Esophagus squamous epithelium (tissue), 5 donors: ENCODE measurements at regions not wholly inside any gene's neighbourhood (a gene's known extent, or its start where the extent isn't known, plus 50 kb on each side); places are given as distances from the start of the nearest gene placed in this dataset.
A peak's percentile ranks its signal among the peaks of the same experiment; 100 is the strongest.

Source experiments
- DNase-seq: peaks from one replicate; lab custom pipeline; 2025; lab: John Stamatoyannopoulos, UW
- H3K27ac ChIP-seq, 4 donors: fragments of 200-600 bp; sonication (generic); one replicate each; pipeline ENCODE4 v1.5.1; 2016 to 2019; ENCODE audit warnings: mild to moderate bottlenecking in 1 of 4
- H3K27me3 ChIP-seq, 4 donors: fragments of 200-600 bp; sonication (generic); 1 replicate in 3 of 4; 2 replicates in 1 of 4; pipeline versions ENCODE4 v1.5.1 to v1.6.0; 2017 to 2021; ENCODE audit warnings: antibody characterized with exemption in 1 of 4
- H3K36me3 ChIP-seq, 3 donors: fragments of 200-600 bp; sonication (generic); one replicate each; pipeline ENCODE4 v1.5.1; 2016 to 2019
- H3K4me1 ChIP-seq, 3 donors: fragments of 200-600 bp; sonication (generic); one replicate each; pipeline ENCODE4 v1.5.1; 2017 to 2019
- H3K4me3 ChIP-seq, 4 donors: fragments of 200-600 bp; sonication (generic); 1 replicate in 3 of 4; 2 replicates in 1 of 4; pipeline ENCODE4 v1.5.1; 2016 to 2019; ENCODE audit warnings: mild to moderate bottlenecking in 2 of 4, moderate library complexity in 1 of 4
- H3K9me3 ChIP-seq, 3 donors: fragments of 200-600 bp; sonication (generic); one replicate each; pipeline ENCODE4 v1.5.1; 2016 to 2019
- CTCF ChIP-seq, 6 experiments: fragments of 450-650 bp in 4 of 6; fragments of 200-600 bp in 2 of 6; sonication (generic) in 2 of 6; IDR thresholded peaks; one replicate each; pipeline ENCODE4 v1.5.1; 2016 to 2019; ENCODE audit warnings: antibody characterized with exemption in 6 of 6, mild to moderate bottlenecking in 4 of 6, moderate library complexity in 4 of 6
- POLR2A ChIP-seq, 4 donors: fragments of 450-650 bp; IDR thresholded peaks; one replicate each; pipeline ENCODE4 v1.6.1; 2017; ENCODE audit warnings: antibody characterized with exemption in 4 of 4, mild to moderate bottlenecking in 4 of 4, moderate library complexity in 3 of 4
- WGBS, 2 donors: methylation state at CpG; one replicate each; pipeline ENCODE4 v1.1.5; 2018; 5-methylcytosine and 5-hydroxymethylcytosine counted together
- intact Hi-C: fragments of 100-400 bp; cut with DNase I; formaldehyde crosslinking; loops from one replicate; pipeline ENCODE4 v1.15.0; 2022
- donor health status: DM: yes; HTN: yes; CAD: no.

GRCh38 chr21:35328856-35329455, 279.9 kb upstream of the RUNX1 start:
- Histone ChIP-seq H3K9me3 (no peaks in the 10 kb centered on the region), H3K27me3 (peaks cover 0 to 10% (median 0%) of the 10 kb centered on the region in 4 donors), H3K4me3 (no peak overlapping the region), H3K36me3 (no peaks in the 10 kb centered on the region), H3K27ac (no peak overlapping the region), H3K4me1 (peaks cover 0 to 12% (median 0%) of the 10 kb centered on the region in 3 donors)
- TF ChIP-seq POLR2A (IDR thresholded peaks at IDR 0.05) = no peak
- WGBS, 2 donors = 68 to 72% methylated on average over 5 to 6 of the region's 6 CpGs
- intact Hi-C loops = no loop called here
- no peak for DNase-seq

GRCh38 chr21:35326677-35327076, 277.6 kb upstream of the RUNX1 start:
- no peaks in the 10 kb centered on the region for H3K36me3 ChIP-seq
- no peak for DNase-seq
- H3K27me3 ChIP-seq = peaks cover 0 to 4% (median 0%) of the 10 kb centered on the region in 4 donors
- TF ChIP-seq CTCF (IDR thresholded peaks at IDR 0.05) (no peak), POLR2A (IDR thresholded peaks at IDR 0.05) (no peak)
- intact Hi-C loops = no loop called here
- H3K27ac ChIP-seq = no peak overlapping the region
- no peaks in the 10 kb centered on the region for H3K9me3 ChIP-seq
- 56 to 80% methylated on average over 2 of the region's 2 CpGs for WGBS, 2 donors
- no peak overlapping the region for H3K4me3 ChIP-seq
- peaks cover 0 to 20% (median 0%) of the 10 kb centered on the region in 3 donors for H3K4me1 ChIP-seq

GRCh38 chr21:35325953-35326352, 276.9 kb upstream of the RUNX1 start:
- 62 to 68% methylated on average over 2 of the region's 2 CpGs for WGBS, 2 donors
- Histone ChIP-seq H3K27me3 (peaks cover 0 to 4% (median 0%) of the 10 kb centered on the region in 4 donors), H3K4me1 (peaks cover 0 to 20% (median 0%) of the 10 kb centered on the region in 3 donors), H3K4me3 (no peak overlapping the region), H3K27ac (peak overlapping the region in 1 of 4 donors; percentile 73), H3K36me3 (no peaks in the 10 kb centered on the region), H3K9me3 (no peaks in the 10 kb centered on the region)
- TF ChIP-seq POLR2A (IDR thresholded peaks at IDR 0.05) = no peak
- TF ChIP-seq CTCF (IDR thresholded peaks at IDR 0.05) = no peak
- intact Hi-C loops = no loop called here
- no peak for DNase-seq

GRCh38 chr21:35324372-35325220, 275.5 kb upstream of the RUNX1 start:
- DNase-seq = no peak
- H3K9me3 ChIP-seq = no peaks in the 10 kb centered on the region
- H3K36me3 ChIP-seq = no peaks in the 10 kb centered on the region
- WGBS, 2 donors = 78 to 83% methylated on average over 14 of the region's 14 CpGs
- peaks cover 0 to 9% (median 0%) of the 10 kb centered on the region in 4 donors for H3K27me3 ChIP-seq
- TF ChIP-seq POLR2A (IDR thresholded peaks at IDR 0.05) = no peak
- no peak for TF ChIP-seq CTCF (IDR thresholded peaks at IDR 0.05)
- peaks cover 0 to 20% (median 0%) of the 10 kb centered on the region in 3 donors for H3K4me1 ChIP-seq
- intact Hi-C loops = no loop called here
- H3K27ac ChIP-seq = peak overlapping the region in 3 of 4 donors; percentile 7 to 79 (median 73)
- no peak overlapping the region for H3K4me3 ChIP-seq

- Histone ChIP-seq H3K4me3 (no peak overlapping the region), H3K27ac (peak overlapping the region in 3 of 4 donors; percentile 7 to 79 (median 73)), H3K9me3 (no peaks in the 10 kb centered on the region), H3K36me3 (no peaks in the 10 kb centered on the region), H3K4me1 (peaks cover 0 to 20% (median 0%) of the 10 kb centered on the region in 3 donors), H3K27me3 (peaks cover 0 to 12% (median 0%) of the 10 kb centered on the region in 4 donors)
- TF ChIP-seq CTCF (IDR thresholded peaks at IDR 0.05) = no peak
- TF ChIP-seq POLR2A (IDR thresholded peaks at IDR 0.05) = no peak
- no peak for DNase-seq
- intact Hi-C loops = no loop called here
- 56 to 64% methylated on average over 5 to 9 of the region's 9 CpGs for WGBS, 2 donors
Observed at GRCh38 chr21:35323947-35324346, 274.8 kb upstream of the RUNX1 start.
